Mesenchymal stem cell (in vitro differentiated cells and primary cell): ENCODE measurements at regions not wholly inside any gene's neighbourhood (a gene's known extent, or its start where the extent isn't known, plus 50 kb on each side); places are given as distances from the start of the nearest gene placed in this dataset.

ENCODE experiments used
- DNase-seq: peaks from one replicate; pipeline ENCODE4 v3.0.0-alpha.2; 2013
- H2AFZ ChIP-seq: one replicate; pipeline ENCODE4 v1.6.1; 2013; ENCODE audit warnings: low read depth, mild to moderate bottlenecking, control low read depth, inconsistent platforms, low read length, moderate library complexity
- H2AK5ac ChIP-seq: 2 replicates; pipeline ENCODE4 v1.6.1; 2013; ENCODE audit warnings: low read length, moderate library complexity, mild to moderate bottlenecking, inconsistent platforms; ENCODE audit not compliant: severe bottlenecking
- H2BK120ac ChIP-seq: one replicate; pipeline ENCODE4 v1.6.1; 2013; ENCODE audit warnings: low read depth, mild to moderate bottlenecking, inconsistent platforms, low read length, moderate library complexity
- H2BK12ac ChIP-seq, 2 experiments: one replicate each; pipeline ENCODE4 v1.6.1; 2013; ENCODE audit warnings: inconsistent platforms in 2 of 2, low read length in 2 of 2, mild to moderate bottlenecking in 2 of 2, moderate library complexity in 2 of 2, control low read depth in 1 of 2
- H2BK15ac ChIP-seq: one replicate; pipeline ENCODE4 v1.6.1; 2013; ENCODE audit warnings: mild to moderate bottlenecking, low read depth, inconsistent platforms; ENCODE audit not compliant: poor library complexity, severe bottlenecking
- H2BK5ac ChIP-seq: 2 replicates; pipeline ENCODE4 v1.6.1; 2013; ENCODE audit warnings: low read depth, mild to moderate bottlenecking, low read length, control low read depth, inconsistent platforms; ENCODE audit not compliant: poor library complexity, severe bottlenecking
- H3K14ac ChIP-seq, 2 experiments: one replicate each; pipeline ENCODE4 v1.6.1; 2013; ENCODE audit warnings: inconsistent platforms in 2 of 2, low read length in 2 of 2, control low read depth in 1 of 2, mild to moderate bottlenecking in 1 of 2, moderate library complexity in 1 of 2
- H3K18ac ChIP-seq, 2 experiments: one replicate each; pipeline ENCODE4 v1.6.1; 2013; ENCODE audit warnings: inconsistent platforms in 2 of 2, low read length in 2 of 2, control low read depth in 1 of 2, low read depth in 1 of 2, mild to moderate bottlenecking in 1 of 2
- H3K23ac ChIP-seq, 2 experiments: one replicate each; pipeline ENCODE4 v1.6.1; 2013; ENCODE audit warnings: inconsistent platforms in 2 of 2, low read length in 2 of 2, mild to moderate bottlenecking in 2 of 2, moderate library complexity in 2 of 2, control low read depth in 1 of 2
- H3K27ac ChIP-seq: 2 replicates; pipeline ENCODE4 v1.5.1; 2013; ENCODE audit warnings: mild to moderate bottlenecking, moderate library complexity, low read length, control low read depth, inconsistent platforms; ENCODE audit not compliant: poor library complexity, severe bottlenecking
- H3K27me3 ChIP-seq, 2 experiments: 2 replicates each; pipeline versions ENCODE4 v1.6.1 to v1.7.0; 2013; ENCODE audit warnings: low read length in 2 of 2, mild to moderate bottlenecking in 2 of 2, moderate library complexity in 2 of 2, control low read depth in 1 of 2, inconsistent platforms in 1 of 2; ENCODE audit not compliant: control insufficient read depth in 1 of 2, insufficient read depth in 1 of 2
- H3K36me3 ChIP-seq, 2 experiments: 2 replicates each; pipeline versions ENCODE4 v1.6.1 to v1.7.0; 2013; ENCODE audit warnings: low read length in 2 of 2, control low read depth in 1 of 2, inconsistent platforms in 1 of 2, low read depth in 1 of 2, mild to moderate bottlenecking in 1 of 2; ENCODE audit not compliant: insufficient read depth in 2 of 2, control insufficient read depth in 1 of 2
- H3K4ac ChIP-seq, 2 experiments: one replicate each; pipeline ENCODE4 v1.6.1; 2013; ENCODE audit warnings: inconsistent platforms in 2 of 2, low read length in 2 of 2, mild to moderate bottlenecking in 2 of 2, moderate library complexity in 2 of 2, control low read depth in 1 of 2, low read depth in 1 of 2
- H3K4me1 ChIP-seq: 2 replicates; pipeline ENCODE4 v1.6.1; 2013; ENCODE audit warnings: low read depth, low read length, control low read depth; ENCODE audit not compliant: control insufficient read depth, insufficient read depth
- H3K4me2 ChIP-seq: 2 replicates; pipeline ENCODE4 v1.6.1; 2013; ENCODE audit warnings: low read length, mild to moderate bottlenecking, inconsistent platforms; ENCODE audit not compliant: poor library complexity, severe bottlenecking
- H3K4me3 ChIP-seq, 2 experiments: 2 replicates each; pipeline versions ENCODE4 v1.5.1 to v1.7.0; 2013; ENCODE audit warnings: low read length in 2 of 2, mild to moderate bottlenecking in 2 of 2, control low read depth in 1 of 2, low read depth in 1 of 2; ENCODE audit not compliant: insufficient read depth in 1 of 2
- H3K79me1 ChIP-seq: replicated peaks from 2 replicates; pipeline ENCODE4 v1.6.1; 2013; ENCODE audit warnings: mild to moderate bottlenecking, control low read depth, low read length, inconsistent platforms; ENCODE audit not compliant: poor library complexity, severe bottlenecking
- H3K9ac ChIP-seq: 2 replicates; pipeline ENCODE4 v1.7.0; 2013; ENCODE audit warnings: mild to moderate bottlenecking, low read length, moderate library complexity
- H3K9me3 ChIP-seq: 2 replicates; pipeline ENCODE4 v1.7.0; 2013; ENCODE audit warnings: mild to moderate bottlenecking, low read length; ENCODE audit not compliant: control insufficient read depth
- H4K8ac ChIP-seq: one replicate; pipeline ENCODE4 v1.6.1; 2013; ENCODE audit warnings: inconsistent platforms, mild to moderate bottlenecking, low read length, moderate library complexity
- H4K91ac ChIP-seq: one replicate; pipeline ENCODE4 v1.6.1; 2013; ENCODE audit warnings: mild to moderate bottlenecking, low read length, inconsistent platforms
- WGBS: methylation state at CpG from one replicate; pipeline ENCODE4 v1.1.7; 2013; ENCODE audit warnings: mixed read lengths; 5-methylcytosine and 5-hydroxymethylcytosine counted together

GRCh38 chr4:137663251-137664045 lies 131.2 kb upstream of the PCDH18 start:
- peak overlapping the region; percentile 97 for H4K91ac ChIP-seq
- H3K4ac ChIP-seq, result peak overlapping the region; percentile 83 to 99
- H3K9ac ChIP-seq, result peak overlapping the region; percentile 61
- H3K79me1 ChIP-seq, result no peaks in the 10 kb centered on the region
- H2BK12ac ChIP-seq, result peak overlapping the region; percentile 80 to 98
- peak overlapping the region; percentile 36 to 90 for H3K14ac ChIP-seq
- 34% methylated on average over 4 of the region's 5 CpGs for WGBS
- H3K27me3 ChIP-seq, result no peaks in the 10 kb centered on the region
- peak overlapping the region; percentile 70 for H2BK15ac ChIP-seq
- peak overlapping the region; percentile 78 for H3K27ac ChIP-seq
- H3K36me3 ChIP-seq, result no peaks in the 10 kb centered on the region
- peaks cover 2% of the 10 kb centered on the region for H3K4me1 ChIP-seq
- H2BK5ac ChIP-seq, result no peak overlapping the region
- H3K4me2 ChIP-seq, result no peak overlapping the region
- H3K4me3 ChIP-seq, result no peak overlapping the region
- H3K18ac ChIP-seq, result peak overlapping the region; percentile 93 to 98
- DNase-seq, result peak; percentile 37
- no peak overlapping the region for H2AFZ ChIP-seq
- peak overlapping the region; percentile 93 for H4K8ac ChIP-seq
- peak overlapping the region; percentile 97 for H2BK120ac ChIP-seq
- H3K23ac ChIP-seq, result no peak overlapping the region
- H3K9me3 ChIP-seq, result no peaks in the 10 kb centered on the region
- H2AK5ac ChIP-seq, result no peak overlapping the region

GRCh38 chr4:137661693-137662092 lies 129.4 kb upstream of the PCDH18 start:
- H3K36me3 ChIP-seq, result no peaks in the 10 kb centered on the region
- peak overlapping the region; percentile 50 for H2BK120ac ChIP-seq
- peak overlapping the region in 1 of 2 experiments; percentile 1 for H3K4me3 ChIP-seq
- H3K4me2 ChIP-seq, result no peak overlapping the region
- peaks cover 2% of the 10 kb centered on the region for H3K4me1 ChIP-seq
- DNase-seq, result no peak
- no peak overlapping the region for H2AFZ ChIP-seq
- H3K9ac ChIP-seq, result no peak overlapping the region
- H3K18ac ChIP-seq, result peak overlapping the region; percentile 79 to 85
- peak overlapping the region; percentile 60 for H2BK15ac ChIP-seq
- H3K9me3 ChIP-seq, result no peaks in the 10 kb centered on the region
- no peak overlapping the region for H2AK5ac ChIP-seq
- H3K27ac ChIP-seq, result no peak overlapping the region
- peak overlapping the region; percentile 90 for H4K91ac ChIP-seq
- WGBS, result 100% methylated on average over 2 of the region's 2 CpGs
- H4K8ac ChIP-seq, result peak overlapping the region; percentile 47
- H2BK12ac ChIP-seq, result peak overlapping the region; percentile 47 to 88
- no peak overlapping the region for H3K14ac ChIP-seq
- H3K79me1 ChIP-seq, result no peaks in the 10 kb centered on the region
- H3K4ac ChIP-seq, result peak overlapping the region; percentile 29 to 77
- no peak overlapping the region for H2BK5ac ChIP-seq
- H3K23ac ChIP-seq, result no peak overlapping the region
- no peaks in the 10 kb centered on the region for H3K27me3 ChIP-seq

- no peaks in the 10 kb centered on the region for H3K9me3 ChIP-seq
- H2BK5ac ChIP-seq, result no peak overlapping the region
- no peak overlapping the region for H2AK5ac ChIP-seq
- H2BK15ac ChIP-seq, result no peak overlapping the region
- no peak overlapping the region for H3K18ac ChIP-seq
- 91% methylated on average over 4 of the region's 4 CpGs for WGBS
- H3K27ac ChIP-seq, result no peak overlapping the region
- H3K9ac ChIP-seq, result peak overlapping the region; percentile 69
- H2AFZ ChIP-seq, result no peak overlapping the region
- H2BK120ac ChIP-seq, result no peak overlapping the region
- H4K8ac ChIP-seq, result no peak overlapping the region
- no peak overlapping the region for H4K91ac ChIP-seq
- no peaks in the 10 kb centered on the region for H3K27me3 ChIP-seq
- no peak overlapping the region for H3K4me3 ChIP-seq
- no peak overlapping the region for H2BK12ac ChIP-seq
- no peaks in the 10 kb centered on the region for H3K36me3 ChIP-seq
- H3K23ac ChIP-seq, result no peak overlapping the region
- no peak overlapping the region for H3K4ac ChIP-seq
- no peak overlapping the region for H3K4me2 ChIP-seq
- H3K79me1 ChIP-seq, result no peaks in the 10 kb centered on the region
- DNase-seq, result no peak
- H3K14ac ChIP-seq, result no peak overlapping the region
- peaks cover 3% of the 10 kb centered on the region for H3K4me1 ChIP-seq
Measured at GRCh38 chr4:137660211-137660610, 127.9 kb upstream of the PCDH18 start.

GRCh38 chr4:137659431-137659830 lies 127.1 kb upstream of the PCDH18 start:
- Histone ChIP-seq H2AFZ (no peak overlapping the region), H3K4me3 (peak overlapping the region in 1 of 2 experiments; percentile 36), H3K27ac (no peak overlapping the region), H2BK5ac (no peak overlapping the region), H3K27me3 (no peaks in the 10 kb centered on the region), H2BK15ac (no peak overlapping the region), H3K4me2 (no peak overlapping the region), H4K8ac (no peak overlapping the region), H2AK5ac (no peak overlapping the region), H3K4ac (no peak overlapping the region), H3K23ac (no peak overlapping the region), H3K36me3 (no peaks in the 10 kb centered on the region), H2BK12ac (no peak overlapping the region), H3K9me3 (no peaks in the 10 kb centered on the region), H3K9ac (peak overlapping the region; percentile 69), H3K14ac (no peak overlapping the region), H4K91ac (no peak overlapping the region), H3K79me1 (no peaks in the 10 kb centered on the region), H3K18ac (no peak overlapping the region), H3K4me1 (peaks cover 3% of the 10 kb centered on the region), H2BK120ac (no peak overlapping the region)
- DNase-seq, result no peak
- WGBS, result no CpG with 5 or more reads among the region's 1 CpG
